K562 (cell line): ENCODE measurements at regions not wholly inside any gene's neighbourhood (a gene's known extent, or its start where the extent isn't known, plus 50 kb on each side); places are given as distances from the start of the nearest gene placed in this dataset.

Experiments used
- ATAC-seq: fragments of 200-7000 bp; cut with Tn5 transposase; 3 replicates; pipeline ENCODE4 v1.9.1; 2020; ENCODE audit warnings: moderate library complexity
- BruUV-seq: library from RNA; stranded (reverse); fragments of 400-500 nt; replicated peaks from 2 replicates; lab custom pipeline; 2021; lab: Mats Ljungman, UMichigan
- CTCF ChIA-PET: fragments of 300-600 bp; formaldehyde crosslinking; extraction: SDS; loops from one replicate; lab custom pipeline; 2021; ENCODE audit warnings: low intra/inter-chr PET ratio; lab: Yijun Ruan, JAX
- POLR2A ChIA-PET: fragments of 300-600, 350-650 bp; sonication (Branson Sonifier 250); formaldehyde crosslinking; extraction: SDS; loops from one replicate; lab custom pipeline; 2021; ENCODE audit warnings: antibody characterized with exemption, inconsistent platforms; lab: Yijun Ruan, JAX
- DNase-seq, 4 experiments: peaks; one replicate each; pipeline versions ENCODE4 v3.0.0 to v3.0.0-alpha.2; 2011 to 2018; ENCODE audit warnings: low spot score in 3 of 4, mixed read lengths in 3 of 4; ENCODE audit errors: extremely low read depth in 1 of 4
- FAIRE-seq: peaks from 2 replicates; lab custom pipeline; 2011; peaks lifted over from hg19 to GRCh38; lab: Jason Lieb, UNC
- H2AFZ ChIP-seq: 2 replicates; pipeline ENCODE4 v1.6.0; 2011; ENCODE audit warnings: low read depth, low read length, control low read depth, inconsistent platforms
- H3K27ac ChIP-seq: fragments of 200-600 bp; 3 replicates; pipeline ENCODE4 v1.8.0; 2011; ENCODE audit warnings: low read depth, mild to moderate bottlenecking, control low read depth, inconsistent platforms, low read length, moderate library complexity, mixed read lengths; ENCODE audit errors: extremely low read depth
- H3K27me3 ChIP-seq, 2 experiments: fragments of 300-600 bp in 1 of 2; 2 replicates in 1 of 2; 3 replicates in 1 of 2; pipeline versions ENCODE4 v1.6.0 to v1.8.0; 2011; ENCODE audit warnings: inconsistent platforms in 2 of 2, low read length in 2 of 2, mild to moderate bottlenecking in 1 of 2, mixed read lengths in 1 of 2, moderate library complexity in 1 of 2; ENCODE audit not compliant: control insufficient read depth in 2 of 2, insufficient read depth in 2 of 2
- H3K36me3 ChIP-seq: fragments of 300-600 bp; 3 replicates; pipeline ENCODE4 v1.8.0; 2011; ENCODE audit warnings: mild to moderate bottlenecking, low read length, inconsistent platforms; ENCODE audit not compliant: control insufficient read depth, insufficient read depth
- H3K4me1 ChIP-seq, 2 experiments: fragments of 200-600 bp in 1 of 2; replicated peaks in 1 of 2; 2 replicates in 1 of 2; 3 replicates in 1 of 2; pipeline versions ENCODE4 v1.5.1 to v1.8.0; 2011; ENCODE audit warnings: inconsistent platforms in 2 of 2, low read length in 2 of 2, mild to moderate bottlenecking in 1 of 2, mixed read lengths in 1 of 2, moderate library complexity in 1 of 2; ENCODE audit not compliant: control insufficient read depth in 2 of 2, insufficient read depth in 2 of 2
- H3K4me2 ChIP-seq: 2 replicates; pipeline ENCODE4 v1.6.1; 2011; ENCODE audit warnings: low read length, control low read depth, inconsistent platforms, mixed read lengths; ENCODE audit not compliant: insufficient read depth
- H3K4me3 ChIP-seq: fragments of 200-600 bp; sonication (generic), shearing (Covaris generic); 2 replicates; pipeline ENCODE4 v1.5.1; 2016; ENCODE audit warnings: control low read depth, inconsistent platforms
- H3K79me2 ChIP-seq: fragments of 200-600 bp; 3 replicates; pipeline ENCODE4 v1.8.0; 2011; ENCODE audit warnings: low read length, inconsistent platforms; ENCODE audit not compliant: control insufficient read depth, insufficient read depth
- H3K9ac ChIP-seq, 2 experiments: 2 replicates each; pipeline versions ENCODE4 v1.6.0 to v1.6.1; 2011; ENCODE audit warnings: low read depth in 2 of 2, low read length in 2 of 2, control low read depth in 1 of 2, inconsistent platforms in 1 of 2, mild to moderate bottlenecking in 1 of 2, mixed read lengths in 1 of 2; ENCODE audit not compliant: insufficient read depth in 1 of 2
- H3K9me1 ChIP-seq: one replicate; pipeline ENCODE4 v1.6.0; 2011; ENCODE audit warnings: inconsistent platforms, mild to moderate bottlenecking, low read length, moderate library complexity; ENCODE audit not compliant: control insufficient read depth, insufficient read depth
- H3K9me3 ChIP-seq: replicated peaks from 2 replicates; pipeline ENCODE4 v1.5.1; 2011; ENCODE audit warnings: low read depth, low read length, inconsistent platforms; ENCODE audit not compliant: control insufficient read depth, insufficient read depth
- H4K20me1 ChIP-seq: replicated peaks from 2 replicates; pipeline ENCODE4 v1.6.1; 2011; ENCODE audit warnings: low read length, inconsistent platforms, mixed read lengths; ENCODE audit not compliant: control insufficient read depth, insufficient read depth
- BCOR ChIP-seq: fragments of 450-650 bp; IDR thresholded peaks from 2 replicates; pipeline ENCODE4 v1.6.1; 2016
- CREBBP ChIP-seq: IDR thresholded peaks from one replicate; pipeline ENCODE4 v1.6.1; 2012; ENCODE audit warnings: low read depth, mild to moderate bottlenecking, control low read depth, inconsistent platforms, low read length
- KAT7 ChIP-seq: sonication (generic); formaldehyde crosslinking; IDR thresholded peaks from 2 replicates; pipeline ENCODE4 v1.8.0; 2022; ENCODE audit warnings: missing genetic modification reagents, mild to moderate bottlenecking, borderline replicate concordance
- MECOM ChIP-seq: fragments of 250-450 bp; sonication (Bioruptor Pico); IDR thresholded peaks from 2 replicates; pipeline ENCODE4 v1.8.0; 2022; ENCODE audit warnings: inconsistent platforms
- MTA1 ChIP-seq: fragments of 450-650 bp; IDR thresholded peaks from 2 replicates; pipeline ENCODE4 v1.6.1; 2017; ENCODE audit warnings: borderline replicate concordance
- POLR2AphosphoS2 ChIP-seq: IDR thresholded peaks from 2 replicates; pipeline ENCODE4 v1.6.1; 2012; ENCODE audit warnings: low read length, improper control_type of control experiment
- POU5F1 ChIP-seq: fragments of 150-350 bp; IDR thresholded peaks from 2 replicates; pipeline ENCODE4 v1.6.1; 2014; ENCODE audit warnings: borderline replicate concordance, low read length, low read depth, mild to moderate bottlenecking; ENCODE audit not compliant: partially characterized antibody
- PYGO2 ChIP-seq: fragments of 450-650 bp; IDR thresholded peaks from 2 replicates; pipeline ENCODE4 v1.6.1; 2016; ENCODE audit warnings: mild to moderate bottlenecking, missing genetic modification characterization, moderate library complexity, missing compliant biosample characterization
- RBM25 ChIP-seq: fragments of 200-400 bp; formaldehyde crosslinking; IDR thresholded peaks from 2 replicates; pipeline ENCODE4 v1.6.1; 2018; ENCODE audit warnings: low read length, low read depth, moderate library complexity; ENCODE audit not compliant: severe bottlenecking
- SMAD2 ChIP-seq: fragments of 150-350 bp; IDR thresholded peaks from 2 replicates; pipeline ENCODE4 v1.6.1; 2014; ENCODE audit warnings: low read depth, mild to moderate bottlenecking, low read length
- SNIP1 ChIP-seq: fragments of 450-650 bp; IDR thresholded peaks from 2 replicates; pipeline ENCODE4 v1.7.1; 2017; ENCODE audit warnings: low read depth, mild to moderate bottlenecking
- ZNF143 ChIP-seq: sonication (generic); formaldehyde crosslinking; IDR thresholded peaks from 2 replicates; pipeline ENCODE4 v1.9.0; 2022; ENCODE audit warnings: mild to moderate bottlenecking, missing genetic modification reagents
- ZNF263 ChIP-seq: sonication (generic); formaldehyde crosslinking; IDR thresholded peaks from 2 replicates; pipeline ENCODE4 v1.8.0; 2022; ENCODE audit warnings: mild to moderate bottlenecking, missing genetic modification reagents, borderline replicate concordance
- ZNF41 ChIP-seq: fragments of 250-450 bp; sonication (Bioruptor Pico); conservative IDR thresholded peaks from 2 replicates; pipeline ENCODE4 v1.4.0; 2020; ENCODE audit warnings: mild to moderate bottlenecking
- in situ Hi-C: fragments of 300-500 bp; cut with MboI; formaldehyde crosslinking; loops from 4 replicates; pipeline ENCODE4 v1.15.0; 2018; ENCODE audit warnings: inconsistent platforms, mixed read lengths
- intact Hi-C: fragments of 100-400 bp; cut with micrococcal nuclease; formaldehyde crosslinking; loops from 2 replicates; pipeline ENCODE4 v1.14.2; 2022
- TF ChIP-seq, protein P1 (sequence below): sonication (generic); formaldehyde crosslinking; IDR thresholded peaks from 2 replicates; pipeline ENCODE4 v1.8.1; 2022; ENCODE audit warnings: missing genetic modification reagents
- TF ChIP-seq, protein P2 (sequence below): fragments of 150-350 bp; conservative IDR thresholded peaks from 2 replicates; pipeline ENCODE4 v1.6.1; 2014; ENCODE audit warnings: low read length
- TF ChIP-seq, protein P3 (sequence below): fragments of 450-650 bp; formaldehyde crosslinking; IDR thresholded peaks from 2 replicates; pipeline ENCODE4 v1.4.0; 2020; ENCODE audit warnings: mild to moderate bottlenecking, mixed read lengths

DNA sequence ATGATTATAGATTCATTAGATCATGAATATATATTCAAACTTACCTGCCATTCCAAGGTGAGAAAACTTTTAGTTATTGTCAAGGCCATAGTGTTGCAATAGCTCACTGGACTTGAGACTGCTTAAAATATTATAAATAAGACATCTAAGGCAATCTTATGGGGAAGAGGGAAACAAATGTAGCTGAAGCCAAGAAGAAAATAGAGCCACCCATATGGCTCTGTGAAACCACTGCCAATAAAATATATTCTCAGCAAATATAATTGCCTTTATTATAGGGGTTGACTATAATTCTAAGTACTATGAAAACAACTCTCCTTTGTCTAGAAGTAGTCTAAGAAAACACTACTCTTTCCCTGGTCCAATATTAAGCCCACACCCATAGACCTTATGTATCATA is 938.5 kb downstream of the FSTL5 start:
- Histone ChIP-seq H3K79me2 (no peaks in the 10 kb centered on the region), H3K4me1 (no peaks in the 10 kb centered on the region), H3K9me3 (no peaks in the 10 kb centered on the region), H3K27me3 (no peaks in the 10 kb centered on the region), H2AFZ (no peak overlapping the region), H3K4me2 (no peak overlapping the region), H3K36me3 (no peaks in the 10 kb centered on the region), H3K9me1 (no peaks in the 10 kb centered on the region), H4K20me1 (no peaks in the 10 kb centered on the region), H3K9ac (no peak overlapping the region), H3K27ac (no peak overlapping the region), H3K4me3 (no peak overlapping the region)
- TF ChIP-seq POU5F1 (no peak), PYGO2 (tag) (no peak), MECOM (no peak), RBM25 (no peak), POLR2AphosphoS2 (no peak), ZNF263 (CRISPR knock-in tag) (no peak), MTA1 (no peak), KAT7 (CRISPR knock-in tag) (no peak), SNIP1 (no peak), CREBBP (no peak), ZNF143 (no peak), BCOR (no peak), SMAD2 (no peak), ZNF41 (CRISPR knock-in tag) (no peak)
- TF ChIP-seq, protein P1, sequence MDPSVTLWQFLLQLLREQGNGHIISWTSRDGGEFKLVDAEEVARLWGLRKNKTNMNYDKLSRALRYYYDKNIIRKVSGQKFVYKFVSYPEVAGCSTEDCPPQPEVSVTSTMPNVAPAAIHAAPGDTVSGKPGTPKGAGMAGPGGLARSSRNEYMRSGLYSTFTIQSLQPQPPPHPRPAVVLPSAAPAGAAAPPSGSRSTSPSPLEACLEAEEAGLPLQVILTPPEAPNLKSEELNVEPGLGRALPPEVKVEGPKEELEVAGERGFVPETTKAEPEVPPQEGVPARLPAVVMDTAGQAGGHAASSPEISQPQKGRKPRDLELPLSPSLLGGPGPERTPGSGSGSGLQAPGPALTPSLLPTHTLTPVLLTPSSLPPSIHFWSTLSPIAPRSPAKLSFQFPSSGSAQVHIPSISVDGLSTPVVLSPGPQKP (CRISPR knock-in tag) = no peak
- TF ChIP-seq, protein P2, sequence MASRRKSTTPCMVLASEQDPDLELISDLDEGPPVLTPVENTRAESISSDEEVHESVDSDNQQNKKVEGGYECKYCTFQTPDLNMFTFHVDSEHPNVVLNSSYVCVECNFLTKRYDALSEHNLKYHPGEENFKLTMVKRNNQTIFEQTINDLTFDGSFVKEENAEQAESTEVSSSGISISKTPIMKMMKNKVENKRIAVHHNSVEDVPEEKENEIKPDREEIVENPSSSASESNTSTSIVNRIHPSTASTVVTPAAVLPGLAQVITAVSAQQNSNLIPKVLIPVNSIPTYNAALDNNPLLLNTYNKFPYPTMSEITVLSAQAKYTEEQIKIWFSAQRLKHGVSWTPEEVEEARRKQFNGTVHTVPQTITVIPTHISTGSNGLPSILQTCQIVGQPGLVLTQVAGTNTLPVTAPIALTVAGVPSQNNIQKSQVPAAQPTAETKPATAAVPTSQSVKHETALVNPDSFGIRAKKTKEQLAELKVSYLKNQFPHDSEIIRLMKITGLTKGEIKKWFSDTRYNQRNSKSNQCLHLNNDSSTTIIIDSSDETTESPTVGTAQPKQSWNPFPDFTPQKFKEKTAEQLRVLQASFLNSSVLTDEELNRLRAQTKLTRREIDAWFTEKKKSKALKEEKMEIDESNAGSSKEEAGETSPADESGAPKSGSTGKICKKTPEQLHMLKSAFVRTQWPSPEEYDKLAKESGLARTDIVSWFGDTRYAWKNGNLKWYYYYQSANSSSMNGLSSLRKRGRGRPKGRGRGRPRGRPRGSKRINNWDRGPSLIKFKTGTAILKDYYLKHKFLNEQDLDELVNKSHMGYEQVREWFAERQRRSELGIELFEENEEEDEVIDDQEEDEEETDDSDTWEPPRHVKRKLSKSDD = no peak
- TF ChIP-seq, protein P3, sequence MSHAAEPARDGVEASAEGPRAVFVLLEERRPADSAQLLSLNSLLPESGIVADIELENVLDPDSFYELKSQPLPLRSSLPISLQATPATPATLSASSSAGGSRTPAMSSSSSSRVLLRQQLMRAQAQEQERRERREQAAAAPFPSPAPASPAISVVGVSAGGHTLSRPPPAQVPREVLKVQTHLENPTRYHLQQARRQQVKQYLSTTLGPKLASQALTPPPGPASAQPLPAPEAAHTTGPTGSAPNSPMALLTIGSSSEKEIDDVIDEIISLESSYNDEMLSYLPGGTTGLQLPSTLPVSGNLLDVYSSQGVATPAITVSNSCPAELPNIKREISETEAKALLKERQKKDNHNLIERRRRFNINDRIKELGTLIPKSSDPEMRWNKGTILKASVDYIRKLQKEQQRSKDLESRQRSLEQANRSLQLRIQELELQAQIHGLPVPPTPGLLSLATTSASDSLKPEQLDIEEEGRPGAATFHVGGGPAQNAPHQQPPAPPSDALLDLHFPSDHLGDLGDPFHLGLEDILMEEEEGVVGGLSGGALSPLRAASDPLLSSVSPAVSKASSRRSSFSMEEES (CRISPR knock-in tag) = no peak
- intact Hi-C loops (no loop called here), in situ Hi-C loops (no loop called here)
- DNase-seq = no peak
- CTCF ChIA-PET = no interaction called here
- BruUV-seq = no TSS peak
- FAIRE-seq = no peak
- ATAC-seq = no peak
- POLR2A ChIA-PET = no interaction called here
